K562 (cell line): ENCODE measurements at regions not wholly inside any gene's neighbourhood (a gene's known extent, or its start where the extent isn't known, plus 50 kb on each side); places are given as distances from the start of the nearest gene placed in this dataset.

ENCODE experiments used
- FOS ChIP-seq: IDR thresholded peaks from 3 replicates; pipeline ENCODE4 v1.6.1; 2011; ENCODE audit not compliant: insufficient read length; ENCODE audit errors: extremely low read depth
- NFXL1 ChIP-seq: fragments of 450-650 bp; formaldehyde crosslinking; IDR thresholded peaks from 2 replicates; pipeline ENCODE4 v1.4.0; 2021; ENCODE audit warnings: mild to moderate bottlenecking
- RREB1 ChIP-seq: fragments of 250-450 bp; sonication (Bioruptor Pico); IDR thresholded peaks from 2 replicates; pipeline ENCODE4 v1.4.0; 2020
- STAT6 ChIP-seq: sonication (generic); formaldehyde crosslinking; IDR thresholded peaks from 2 replicates; pipeline ENCODE4 v1.8.1; 2023; ENCODE audit warnings: mild to moderate bottlenecking, missing genetic modification reagents
- TAF1 ChIP-seq: IDR thresholded peaks from 2 replicates; pipeline ENCODE4 v1.6.1; 2011; ENCODE audit warnings: mild to moderate bottlenecking, low read length, moderate library complexity; ENCODE audit not compliant: insufficient read depth, control insufficient read depth, severe bottlenecking; ENCODE audit errors: extremely low read depth
- THRA ChIP-seq: fragments of 450-650 bp; IDR thresholded peaks from 2 replicates; pipeline ENCODE4 v1.6.1; 2017; ENCODE audit warnings: mild to moderate bottlenecking, moderate library complexity
- ZNF280A ChIP-seq: fragments of 450-650 bp; IDR thresholded peaks from 2 replicates; pipeline ENCODE4 v1.6.1; 2018; ENCODE audit warnings: mild to moderate bottlenecking, low read depth; ENCODE audit not compliant: partially characterized antibody
- ZNF586 ChIP-seq: fragments of 450-650 bp; formaldehyde crosslinking; conservative IDR thresholded peaks from 2 replicates; pipeline ENCODE4 v1.4.0; 2020; ENCODE audit warnings: mild to moderate bottlenecking, moderate library complexity
- ZZZ3 ChIP-seq: fragments of 450-650 bp; IDR thresholded peaks from 2 replicates; pipeline ENCODE4 v1.6.1; 2016; ENCODE audit warnings: antibody characterized with exemption, mild to moderate bottlenecking, moderate library complexity
- TF ChIP-seq, protein P1 (sequence below): fragments of 150-350 bp; conservative IDR thresholded peaks from 2 replicates; pipeline ENCODE4 v1.6.1; 2014; ENCODE audit warnings: low read length

- TF ChIP-seq, protein P1, sequence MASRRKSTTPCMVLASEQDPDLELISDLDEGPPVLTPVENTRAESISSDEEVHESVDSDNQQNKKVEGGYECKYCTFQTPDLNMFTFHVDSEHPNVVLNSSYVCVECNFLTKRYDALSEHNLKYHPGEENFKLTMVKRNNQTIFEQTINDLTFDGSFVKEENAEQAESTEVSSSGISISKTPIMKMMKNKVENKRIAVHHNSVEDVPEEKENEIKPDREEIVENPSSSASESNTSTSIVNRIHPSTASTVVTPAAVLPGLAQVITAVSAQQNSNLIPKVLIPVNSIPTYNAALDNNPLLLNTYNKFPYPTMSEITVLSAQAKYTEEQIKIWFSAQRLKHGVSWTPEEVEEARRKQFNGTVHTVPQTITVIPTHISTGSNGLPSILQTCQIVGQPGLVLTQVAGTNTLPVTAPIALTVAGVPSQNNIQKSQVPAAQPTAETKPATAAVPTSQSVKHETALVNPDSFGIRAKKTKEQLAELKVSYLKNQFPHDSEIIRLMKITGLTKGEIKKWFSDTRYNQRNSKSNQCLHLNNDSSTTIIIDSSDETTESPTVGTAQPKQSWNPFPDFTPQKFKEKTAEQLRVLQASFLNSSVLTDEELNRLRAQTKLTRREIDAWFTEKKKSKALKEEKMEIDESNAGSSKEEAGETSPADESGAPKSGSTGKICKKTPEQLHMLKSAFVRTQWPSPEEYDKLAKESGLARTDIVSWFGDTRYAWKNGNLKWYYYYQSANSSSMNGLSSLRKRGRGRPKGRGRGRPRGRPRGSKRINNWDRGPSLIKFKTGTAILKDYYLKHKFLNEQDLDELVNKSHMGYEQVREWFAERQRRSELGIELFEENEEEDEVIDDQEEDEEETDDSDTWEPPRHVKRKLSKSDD: no peak
- TF ChIP-seq NFXL1 (CRISPR knock-in tag) (no peak), THRA (no peak), ZZZ3 (no peak), ZNF280A (no peak), TAF1 (no peak), STAT6 (CRISPR knock-in tag) (no peak), ZNF586 (no peak), RREB1 (no peak), FOS (no peak)
Measured at GRCh38 chr14:28061006-28061405, 705.6 kb upstream of the FOXG1 start (continued).
